Astrocyte (in vitro differentiated cells and primary cell): ENCODE measurements at regions not wholly inside any gene's neighbourhood (a gene's known extent, or its start where the extent isn't known, plus 50 kb on each side); places are given as distances from the start of the nearest gene placed in this dataset.

ENCODE experiments used
- DNase-seq: peaks from one replicate; pipeline ENCODE4 v3.0.0-alpha.2; 2010; ENCODE audit warnings: low read depth
- FAIRE-seq: peaks from 2 replicates; lab custom pipeline; 2011; peaks lifted over from hg19 to GRCh38; lab: Jason Lieb, UNC
- H2AFZ ChIP-seq: 2 replicates; pipeline ENCODE4 v1.6.0; 2012; ENCODE audit warnings: low read depth, low read length, inconsistent platforms
- H3K27ac ChIP-seq: 2 replicates; pipeline ENCODE4 v1.5.1; 2011; ENCODE audit warnings: low read depth, low read length, inconsistent platforms
- H3K27me3 ChIP-seq: 2 replicates; pipeline ENCODE4 v1.6.0; 2011; ENCODE audit warnings: low read length, inconsistent platforms; ENCODE audit not compliant: insufficient read depth
- H3K36me3 ChIP-seq: 2 replicates; pipeline ENCODE4 v1.5.1; 2011; ENCODE audit warnings: low read length, inconsistent platforms; ENCODE audit not compliant: insufficient read depth
- H3K4me1 ChIP-seq: 2 replicates; pipeline ENCODE4 v1.5.1; 2011; ENCODE audit warnings: low read length, inconsistent platforms; ENCODE audit not compliant: insufficient read depth
- H3K4me2 ChIP-seq: 2 replicates; pipeline ENCODE4 v1.6.0; 2012; ENCODE audit warnings: low read length, inconsistent platforms
- H3K4me3 ChIP-seq: 2 replicates; pipeline ENCODE4 v1.5.1; 2011; ENCODE audit warnings: low read depth, mild to moderate bottlenecking, low read length, inconsistent platforms; ENCODE audit not compliant: insufficient read depth
- H3K79me2 ChIP-seq: 2 replicates; pipeline ENCODE4 v1.6.0; 2012; ENCODE audit warnings: mild to moderate bottlenecking, low read length, inconsistent platforms; ENCODE audit not compliant: insufficient read depth
- H3K9ac ChIP-seq: 2 replicates; pipeline ENCODE4 v1.6.0; 2012; ENCODE audit warnings: mild to moderate bottlenecking, low read length, inconsistent platforms
- H3K9me3 ChIP-seq: 2 replicates; pipeline ENCODE4 v1.5.1; 2012; ENCODE audit warnings: low read depth, mild to moderate bottlenecking, low read length, inconsistent platforms; ENCODE audit not compliant: insufficient read depth
- H4K20me1 ChIP-seq: 2 replicates; pipeline ENCODE4 v1.6.0; 2012; ENCODE audit warnings: low read length, inconsistent platforms; ENCODE audit not compliant: insufficient read depth
- H3K27ac Mint-ChIP-seq: one replicate; pipeline ENCODE4 v1.8.0; 2021; ENCODE audit warnings: mild to moderate bottlenecking, mixed read lengths; ENCODE audit not compliant: unreplicated experiment
- H3K27me3 Mint-ChIP-seq: one replicate; pipeline ENCODE4 v1.8.0; 2021; ENCODE audit warnings: low read depth, mixed read lengths; ENCODE audit not compliant: unreplicated experiment
- H3K36me3 Mint-ChIP-seq: one replicate; pipeline ENCODE4 v1.8.0; 2021; ENCODE audit warnings: low read depth, mixed read lengths; ENCODE audit not compliant: unreplicated experiment
- H3K4me1 Mint-ChIP-seq: one replicate; pipeline ENCODE4 v1.8.0; 2021; ENCODE audit warnings: low read depth, mixed read lengths; ENCODE audit not compliant: unreplicated experiment
- H3K4me3 Mint-ChIP-seq: one replicate; pipeline ENCODE4 v1.8.0; 2021; ENCODE audit warnings: mild to moderate bottlenecking, moderate library complexity, mixed read lengths; ENCODE audit not compliant: unreplicated experiment
- H3K9me3 Mint-ChIP-seq: one replicate; pipeline ENCODE4 v1.8.0; 2021; ENCODE audit warnings: mild to moderate bottlenecking, mixed read lengths; ENCODE audit not compliant: unreplicated experiment
- EZH2 ChIP-seq: IDR thresholded peaks from 2 replicates; pipeline ENCODE4 v1.6.1; 2012; ENCODE audit warnings: mild to moderate bottlenecking, low read length, inconsistent platforms; ENCODE audit not compliant: insufficient read depth
- TF ChIP-seq, protein P1 (sequence below): IDR thresholded peaks from 2 replicates; pipeline ENCODE4 v1.5.1; 2011; ENCODE audit warnings: low read depth, mild to moderate bottlenecking, inconsistent platforms, low read length, moderate library complexity; ENCODE audit not compliant: insufficient read depth

DNA sequence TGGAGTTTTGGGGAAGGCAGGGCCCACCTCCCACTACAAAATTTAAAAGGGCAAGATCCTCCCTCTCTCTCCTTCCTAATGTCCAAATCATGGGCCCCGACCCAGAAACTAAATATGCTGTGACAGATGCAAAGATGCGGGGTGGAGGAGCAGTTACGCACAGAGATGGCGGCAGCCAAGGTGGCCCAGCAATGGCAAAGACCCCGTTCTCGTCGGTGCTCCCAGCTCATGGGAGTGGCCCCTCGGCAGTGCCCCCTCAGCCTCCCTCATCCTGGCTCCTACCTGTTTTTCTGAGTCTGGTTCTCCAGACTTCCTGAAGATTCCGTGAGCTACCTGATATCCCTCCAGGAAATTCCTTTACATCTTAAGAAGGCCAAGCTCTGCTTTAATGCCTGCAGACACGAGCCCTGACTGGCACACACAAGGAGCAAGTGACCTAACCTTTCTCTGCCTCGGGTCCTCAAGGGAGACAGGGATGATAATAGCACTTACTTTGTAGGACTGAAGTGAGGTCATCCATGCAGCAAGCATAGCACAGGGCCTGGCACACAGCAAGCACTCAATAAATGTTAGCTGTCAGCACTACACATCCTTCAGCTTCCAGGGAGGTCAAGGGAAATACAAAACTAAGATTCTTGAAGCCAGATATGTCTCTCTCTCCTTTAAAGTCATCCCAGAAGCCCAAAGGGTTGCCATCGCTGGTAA lies 103.5 kb downstream of the LSM3 start:
- Histone ChIP-seq H3K4me1 (no peaks in the 10 kb centered on the region), H3K4me2 (no peak overlapping the region), H3K27me3 (peaks cover 12% of the 10 kb centered on the region), H3K4me3 (no peak overlapping the region), H3K27ac (no peak overlapping the region), H3K9ac (no peak overlapping the region), H3K36me3 (no peaks in the 10 kb centered on the region), H4K20me1 (no peaks in the 10 kb centered on the region), H3K9me3 (no peaks in the 10 kb centered on the region), H2AFZ (no peak overlapping the region), H3K79me2 (no peaks in the 10 kb centered on the region)
- DNase-seq (no peak), FAIRE-seq (no peak)
- H3K27me3 Mint-ChIP-seq, result peaks cover 30% of the 10 kb centered on the region
- no peak overlapping the region for H3K27ac Mint-ChIP-seq
- TF ChIP-seq, protein P1, sequence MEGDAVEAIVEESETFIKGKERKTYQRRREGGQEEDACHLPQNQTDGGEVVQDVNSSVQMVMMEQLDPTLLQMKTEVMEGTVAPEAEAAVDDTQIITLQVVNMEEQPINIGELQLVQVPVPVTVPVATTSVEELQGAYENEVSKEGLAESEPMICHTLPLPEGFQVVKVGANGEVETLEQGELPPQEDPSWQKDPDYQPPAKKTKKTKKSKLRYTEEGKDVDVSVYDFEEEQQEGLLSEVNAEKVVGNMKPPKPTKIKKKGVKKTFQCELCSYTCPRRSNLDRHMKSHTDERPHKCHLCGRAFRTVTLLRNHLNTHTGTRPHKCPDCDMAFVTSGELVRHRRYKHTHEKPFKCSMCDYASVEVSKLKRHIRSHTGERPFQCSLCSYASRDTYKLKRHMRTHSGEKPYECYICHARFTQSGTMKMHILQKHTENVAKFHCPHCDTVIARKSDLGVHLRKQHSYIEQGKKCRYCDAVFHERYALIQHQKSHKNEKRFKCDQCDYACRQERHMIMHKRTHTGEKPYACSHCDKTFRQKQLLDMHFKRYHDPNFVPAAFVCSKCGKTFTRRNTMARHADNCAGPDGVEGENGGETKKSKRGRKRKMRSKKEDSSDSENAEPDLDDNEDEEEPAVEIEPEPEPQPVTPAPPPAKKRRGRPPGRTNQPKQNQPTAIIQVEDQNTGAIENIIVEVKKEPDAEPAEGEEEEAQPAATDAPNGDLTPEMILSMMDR, result no peak
- no peak for TF ChIP-seq EZH2
- no peak overlapping the region for H3K4me3 Mint-ChIP-seq
- H3K9me3 Mint-ChIP-seq, result peaks cover 2% of the 10 kb centered on the region
- H3K4me1 Mint-ChIP-seq, result peaks cover 18% of the 10 kb centered on the region
- no peaks in the 10 kb centered on the region for H3K36me3 Mint-ChIP-seq

DNA sequence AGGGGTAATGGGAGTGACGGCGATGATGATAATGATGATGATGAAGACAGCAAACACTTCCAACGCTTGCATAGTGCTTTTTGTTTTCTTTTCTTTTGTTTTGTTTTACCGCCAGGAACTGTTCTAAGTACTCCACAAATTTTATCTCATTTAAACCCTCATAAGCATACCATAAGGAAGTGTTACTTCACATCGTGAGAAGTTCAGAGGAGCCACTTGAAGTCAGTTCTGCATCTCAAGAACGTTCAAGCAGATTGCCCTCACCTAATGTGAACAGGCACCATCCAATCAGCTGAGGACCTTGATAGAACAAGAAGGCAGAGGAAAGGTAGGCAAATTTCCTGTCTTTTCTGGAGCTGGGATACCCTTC lies 104.1 kb downstream of the LSM3 start:
- Mint-ChIP-seq H3K4me3 (no peak overlapping the region), H3K27me3 (peaks cover 26% of the 10 kb centered on the region), H3K36me3 (no peaks in the 10 kb centered on the region), H3K4me1 (peaks cover 16% of the 10 kb centered on the region), H3K27ac (no peak overlapping the region), H3K9me3 (peaks cover 2% of the 10 kb centered on the region)
- Histone ChIP-seq H4K20me1 (no peaks in the 10 kb centered on the region), H3K9me3 (no peaks in the 10 kb centered on the region), H3K9ac (no peak overlapping the region), H3K4me1 (no peaks in the 10 kb centered on the region), H3K4me3 (no peak overlapping the region), H3K27ac (no peak overlapping the region), H2AFZ (no peak overlapping the region), H3K79me2 (no peaks in the 10 kb centered on the region), H3K27me3 (peaks cover 12% of the 10 kb centered on the region), H3K4me2 (no peak overlapping the region), H3K36me3 (no peaks in the 10 kb centered on the region)
- FAIRE-seq (no peak), DNase-seq (no peak)
- no peak for TF ChIP-seq EZH2
- TF ChIP-seq, protein P1, result no peak

DNA sequence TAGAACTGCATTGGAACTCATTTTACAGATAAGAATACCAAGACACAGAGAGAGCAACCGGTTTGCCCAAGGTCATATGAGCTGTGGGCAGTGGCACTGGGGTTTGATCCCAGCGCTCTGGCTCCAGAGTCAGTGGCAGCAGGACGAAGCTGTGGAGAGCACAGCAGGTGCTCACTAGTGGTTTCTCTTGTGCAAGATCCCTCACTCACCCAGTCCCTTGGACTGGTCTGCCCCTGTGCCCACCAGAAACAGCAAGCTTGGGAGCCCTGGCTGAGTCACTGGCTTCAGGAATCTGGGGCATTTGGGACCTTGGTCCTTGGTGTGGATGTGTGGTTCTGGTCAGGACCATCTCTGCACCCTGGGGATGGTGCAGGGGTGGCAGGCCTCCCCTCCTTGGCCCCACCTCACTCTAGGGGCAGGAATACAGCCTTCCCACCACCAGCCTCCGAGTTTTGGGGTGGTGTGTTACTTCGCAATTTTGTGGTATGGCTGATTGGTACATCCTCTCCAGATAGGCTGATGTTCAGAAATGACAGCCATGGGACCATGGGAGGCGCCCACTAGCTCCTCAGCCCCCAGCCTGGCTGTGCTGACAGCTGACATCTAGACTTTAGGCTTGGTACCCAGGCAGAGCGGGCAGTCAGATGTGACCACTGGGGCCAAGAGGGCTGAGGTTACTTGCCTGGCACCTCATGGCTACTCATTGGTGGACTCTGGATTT lies 104.6 kb downstream of the LSM3 start:
- no peak overlapping the region for H3K4me3 Mint-ChIP-seq
- no peak overlapping the region for H3K27ac ChIP-seq
- H3K36me3 Mint-ChIP-seq, result no peaks in the 10 kb centered on the region
- no peaks in the 10 kb centered on the region for H3K79me2 ChIP-seq
- DNase-seq, result no peak
- H3K27me3 ChIP-seq, result peaks cover 14% of the 10 kb centered on the region
- no peaks in the 10 kb centered on the region for H3K4me1 ChIP-seq
- no peaks in the 10 kb centered on the region for H3K36me3 ChIP-seq
- H3K9me3 Mint-ChIP-seq, result peaks cover under 1% of the 10 kb centered on the region
- H3K4me1 Mint-ChIP-seq, result peaks cover 16% of the 10 kb centered on the region
- TF ChIP-seq EZH2, result no peak
- TF ChIP-seq, protein P1, result no peak
- no peak overlapping the region for H2AFZ ChIP-seq
- H3K27ac Mint-ChIP-seq, result no peak overlapping the region
- FAIRE-seq, result no peak
- no peaks in the 10 kb centered on the region for H4K20me1 ChIP-seq
- H3K4me3 ChIP-seq, result no peak overlapping the region
- no peak overlapping the region for H3K4me2 ChIP-seq
- peaks cover 25% of the 10 kb centered on the region for H3K27me3 Mint-ChIP-seq
- no peak overlapping the region for H3K9ac ChIP-seq
- no peaks in the 10 kb centered on the region for H3K9me3 ChIP-seq
